ENCODE measurements at regions not wholly inside any gene's neighbourhood (a gene's known extent, or its start where the extent isn't known, plus 50 kb on each side); places are given as distances from the start of the nearest gene placed in this dataset.

DNA sequence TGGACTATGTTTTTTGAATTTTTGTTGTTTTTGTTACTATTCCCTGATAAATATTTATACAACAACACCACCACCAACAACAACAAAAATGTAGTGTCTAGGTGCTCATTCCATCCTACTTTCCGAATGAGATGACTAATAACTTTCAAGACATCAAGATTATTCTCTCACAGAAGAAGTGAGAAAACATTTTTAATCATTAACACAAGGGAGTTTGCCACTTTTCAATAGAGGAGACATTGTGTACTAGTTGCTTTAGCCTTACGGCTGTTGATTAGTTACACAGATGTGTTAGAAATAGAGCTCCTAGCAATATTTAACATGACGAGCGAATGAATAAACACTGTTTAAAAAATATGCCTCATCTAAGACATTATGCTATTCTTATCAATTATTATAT lies 898.8 kb downstream of the C4orf33 start:
- TF ChIP-seq, protein P1, sequence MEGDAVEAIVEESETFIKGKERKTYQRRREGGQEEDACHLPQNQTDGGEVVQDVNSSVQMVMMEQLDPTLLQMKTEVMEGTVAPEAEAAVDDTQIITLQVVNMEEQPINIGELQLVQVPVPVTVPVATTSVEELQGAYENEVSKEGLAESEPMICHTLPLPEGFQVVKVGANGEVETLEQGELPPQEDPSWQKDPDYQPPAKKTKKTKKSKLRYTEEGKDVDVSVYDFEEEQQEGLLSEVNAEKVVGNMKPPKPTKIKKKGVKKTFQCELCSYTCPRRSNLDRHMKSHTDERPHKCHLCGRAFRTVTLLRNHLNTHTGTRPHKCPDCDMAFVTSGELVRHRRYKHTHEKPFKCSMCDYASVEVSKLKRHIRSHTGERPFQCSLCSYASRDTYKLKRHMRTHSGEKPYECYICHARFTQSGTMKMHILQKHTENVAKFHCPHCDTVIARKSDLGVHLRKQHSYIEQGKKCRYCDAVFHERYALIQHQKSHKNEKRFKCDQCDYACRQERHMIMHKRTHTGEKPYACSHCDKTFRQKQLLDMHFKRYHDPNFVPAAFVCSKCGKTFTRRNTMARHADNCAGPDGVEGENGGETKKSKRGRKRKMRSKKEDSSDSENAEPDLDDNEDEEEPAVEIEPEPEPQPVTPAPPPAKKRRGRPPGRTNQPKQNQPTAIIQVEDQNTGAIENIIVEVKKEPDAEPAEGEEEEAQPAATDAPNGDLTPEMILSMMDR (IDR thresholded peaks at IDR 0.05; ENCODE audit: poor library complexity): no peak
- TF ChIP-seq EZH2phosphoT487 (IDR thresholded peaks at IDR 0.05; ENCODE audit: low read depth, severe bottlenecking, unreplicated experiment): no peak

Measured in hepatocyte (in vitro differentiated cells).